ENCODE measurements at regions not wholly inside any gene's neighbourhood (a gene's known extent, or its start where the extent isn't known, plus 50 kb on each side); places are given as distances from the start of the nearest gene placed in this dataset.

DNA sequence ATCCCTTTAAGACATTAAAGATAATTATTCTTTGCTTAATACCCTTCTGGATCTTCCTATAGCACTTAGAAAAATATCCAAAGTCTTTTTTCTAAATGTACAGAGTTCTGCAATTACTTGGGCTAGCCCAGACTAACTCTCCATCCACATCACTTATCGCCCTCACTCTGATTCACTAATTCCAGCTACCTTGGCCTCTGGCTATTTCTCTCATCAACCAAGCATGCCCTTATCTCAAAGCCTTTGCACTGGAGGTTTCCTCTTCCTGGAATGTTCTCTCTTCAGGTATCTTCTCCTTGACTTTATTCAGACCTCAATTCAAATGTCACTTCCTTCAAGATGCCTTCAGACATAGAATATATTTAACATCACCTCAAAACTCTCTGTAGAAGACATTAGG lies 345.1 kb upstream of the SMIM31 start:
- no peak for DNase-seq (ENCODE audit: extremely low spot score)
- POLR2A ChIA-PET, result no interaction called here
- CTCF ChIA-PET, result no interaction called here

GRCh38 chr4:164410401-164410800 lies 343.5 kb upstream of the SMIM31 start:
- CTCF ChIA-PET, result no interaction called here
- POLR2A ChIA-PET, result no interaction called here
- no peak for TF ChIP-seq CTCF (IDR thresholded peaks at IDR 0.05; ENCODE audit: control extremely low read depth, extremely low read depth, low read depth, missing control alignments)
- DNase-seq (ENCODE audit: extremely low spot score), result no peak

More for the DNA sequence above, 345.1 kb upstream of the SMIM31 start:
- no peak for TF ChIP-seq CTCF (IDR thresholded peaks at IDR 0.05; ENCODE audit: control extremely low read depth, extremely low read depth, low read depth, missing control alignments)

GRCh38 chr4:164412246-164412645 lies 341.7 kb upstream of the SMIM31 start:
- ChIA-PET POLR2A (no interaction called here), CTCF (interaction anchor here (1.4 kb wide), 1 partner anchor 12 kb away, joined by 3 read pairs; no protein-coding TSS in a partner anchor)
- no peak for TF ChIP-seq CTCF (IDR thresholded peaks at IDR 0.05; ENCODE audit: control extremely low read depth, extremely low read depth, low read depth, missing control alignments)
- DNase-seq (ENCODE audit: extremely low spot score), result no peak

DNA sequence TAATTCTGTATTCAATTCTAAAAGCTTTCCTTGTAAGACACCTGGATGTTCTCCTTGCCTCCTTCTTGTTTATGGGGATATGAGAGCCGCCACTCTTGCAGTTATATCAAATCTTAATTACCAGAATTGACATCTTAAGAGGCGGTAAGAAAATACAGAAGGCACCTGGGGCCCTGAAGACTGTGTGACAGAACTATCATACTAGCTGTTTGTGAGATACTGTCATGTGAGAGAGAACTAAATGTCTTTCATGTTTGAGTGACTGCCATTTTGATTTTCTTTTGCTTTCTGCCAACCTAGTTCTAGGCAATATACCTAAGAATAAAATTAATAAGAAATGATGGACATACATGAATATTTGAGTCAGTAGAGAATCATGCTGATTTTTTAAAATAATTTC lies 340.2 kb upstream of the SMIM31 start:
- no peak for DNase-seq (ENCODE audit: extremely low spot score)
- TF ChIP-seq CTCF (IDR thresholded peaks at IDR 0.05; ENCODE audit: control extremely low read depth, extremely low read depth, low read depth, missing control alignments), result no peak
- ChIA-PET CTCF (no interaction called here), POLR2A (no interaction called here)

GRCh38 chr4:164423819-164424218 lies 330.1 kb upstream of the SMIM31 start:
- TF ChIP-seq CTCF (IDR thresholded peaks at IDR 0.05; ENCODE audit: control extremely low read depth, extremely low read depth, low read depth, missing control alignments), result no peak
- ChIA-PET CTCF (no interaction called here), POLR2A (no interaction called here)
- DNase-seq (ENCODE audit: extremely low spot score), result no peak

DNA sequence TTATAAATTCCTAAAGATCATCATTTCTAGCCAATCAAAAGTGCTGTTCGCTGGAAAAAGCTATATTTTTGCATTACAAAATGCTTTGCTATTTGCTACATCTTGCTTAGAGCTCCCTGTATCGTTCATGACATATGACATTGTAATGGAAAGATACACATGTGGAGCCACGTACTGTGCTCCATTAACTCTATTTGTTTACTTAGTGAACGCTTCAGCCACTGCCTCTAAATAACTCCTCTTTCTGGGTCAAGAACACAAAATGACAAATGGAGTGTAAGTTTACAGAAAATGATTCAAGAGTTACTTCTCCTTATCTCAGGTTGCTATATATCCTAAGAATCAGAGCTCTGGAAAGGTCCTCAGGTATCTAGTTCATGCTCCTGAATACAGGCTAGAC lies 329.1 kb upstream of the SMIM31 start:
- POLR2A ChIA-PET, result no interaction called here
- CTCF ChIA-PET, result interaction anchor here (1.0 kb wide), 1 partner anchor 29 kb away, joined by 3 read pairs; no protein-coding TSS in a partner anchor
- no peak for TF ChIP-seq CTCF (IDR thresholded peaks at IDR 0.05; ENCODE audit: control extremely low read depth, extremely low read depth, low read depth, missing control alignments)
- DNase-seq (ENCODE audit: extremely low spot score), result no peak

DNA sequence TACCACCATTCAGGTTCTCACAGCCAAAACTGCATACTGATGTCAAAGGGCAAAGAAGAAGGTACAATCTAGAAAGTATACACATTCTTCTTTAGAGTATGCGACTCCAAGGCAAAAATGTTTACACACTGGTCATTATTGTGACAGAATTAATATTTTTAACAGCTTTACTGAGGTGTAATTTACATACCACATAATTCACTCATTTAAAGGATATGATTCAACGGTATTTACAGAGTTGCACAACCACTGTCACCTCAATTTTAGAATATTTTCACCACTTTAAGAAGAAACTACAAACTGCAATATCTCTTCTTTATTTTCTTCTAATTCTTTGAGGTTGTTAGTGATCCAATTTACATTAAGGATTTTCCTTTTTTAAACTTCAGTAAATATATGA lies 325.4 kb upstream of the SMIM31 start:
- DNase-seq (ENCODE audit: extremely low spot score), result no peak
- no peak for TF ChIP-seq CTCF (IDR thresholded peaks at IDR 0.05; ENCODE audit: control extremely low read depth, extremely low read depth, low read depth, missing control alignments)
- ChIA-PET POLR2A (no interaction called here), CTCF (no interaction called here)

Measured in GM10248 (cell line).